NOMO-1 treated with DMSO at 0.1 percent for 48 hours (cell line): ENCODE measurements at regions not wholly inside any gene's neighbourhood (a gene's known extent, or its start where the extent isn't known, plus 50 kb on each side); places are given as distances from the start of the nearest gene placed in this dataset.
"Not testable (repeated sequence)": the region's sequence is repeated elsewhere in the genome, so short reads cannot be mapped to it uniquely, and the experiment has no call there.

Experiments
- DNase-seq: peaks from one replicate; lab custom pipeline; 2025; ENCODE audit not compliant: unreplicated experiment; lab: John Stamatoyannopoulos, UW

GRCh38 chr1:99062192-99062591 is 57.5 kb upstream of the PLPPR5 start:
- DNase-seq, result no peak

- DNase-seq, result no peak
Observed at GRCh38 chr1:99069146-99069545, 64.5 kb upstream of the PLPPR5 start.

- DNase-seq, result not testable (repeated sequence)
Observed at GRCh38 chr1:99078529-99078928, 73.9 kb upstream of the PLPPR5 start.

GRCh38 chr1:99082366-99082765 is 77.7 kb upstream of the PLPPR5 start:
- no peak for DNase-seq

- DNase-seq, result no peak
Observed at GRCh38 chr1:99083338-99083737, 78.7 kb upstream of the PLPPR5 start.

- no peak for DNase-seq
Observed at GRCh38 chr1:99084562-99084961, 79.9 kb upstream of the PLPPR5 start.

GRCh38 chr1:99086057-99086456 is 81.4 kb upstream of the PLPPR5 start:
- DNase-seq, result no peak

GRCh38 chr1:99098589-99098988 is 93.9 kb upstream of the PLPPR5 start:
- no peak for DNase-seq

GRCh38 chr1:99106274-99106673 is 101.6 kb upstream of the PLPPR5 start:
- no peak for DNase-seq

- DNase-seq, result no peak
Observed at GRCh38 chr1:99107680-99108079, 103.0 kb upstream of the PLPPR5 start.

- DNase-seq, result no peak
Observed at GRCh38 chr1:99110140-99111041, 105.7 kb upstream of the PLPPR5 start.

- DNase-seq, result no peak
Observed at GRCh38 chr1:99115231-99115630, 110.6 kb upstream of the PLPPR5 start.

GRCh38 chr1:99119188-99119587 is 114.5 kb upstream of the PLPPR5 start:
- no peak for DNase-seq

- DNase-seq, result no peak
Observed at GRCh38 chr1:99122039-99122438, 117.4 kb upstream of the PLPPR5 start.

GRCh38 chr1:99123936-99124335 is 119.3 kb upstream of the PLPPR5 start:
- no peak for DNase-seq

- DNase-seq, result no peak
Observed at GRCh38 chr1:99131546-99131945, 126.9 kb upstream of the PLPPR5 start.

- no peak for DNase-seq
Observed at GRCh38 chr1:99133756-99134500, 129.3 kb upstream of the PLPPR5 start.

GRCh38 chr1:99137554-99138206 is 126.6 kb upstream of the PLPPR4 start:
- no peak for DNase-seq

- no peak for DNase-seq
Observed at GRCh38 chr1:99139876-99140275, 124.4 kb upstream of the PLPPR4 start.

GRCh38 chr1:99146129-99146848 is 118.0 kb upstream of the PLPPR4 start:
- no peak for DNase-seq

GRCh38 chr1:99149952-99150351 is 114.3 kb upstream of the PLPPR4 start:
- no peak for DNase-seq
